Ishikawa (cell line): ENCODE measurements at regions not wholly inside any gene's neighbourhood (a gene's known extent, or its start where the extent isn't known, plus 50 kb on each side); places are given as distances from the start of the nearest gene placed in this dataset.

Source experiments
- CEBPB ChIP-seq: IDR thresholded peaks from 2 replicates; pipeline ENCODE4 v1.6.1; 2012
- EGR1 ChIP-seq: IDR thresholded peaks from 2 replicates; pipeline ENCODE4 v1.6.1; 2012
- EP300 ChIP-seq: IDR thresholded peaks from 2 replicates; pipeline ENCODE4 v1.6.1; 2012; ENCODE audit warnings: borderline replicate concordance
- FOXM1 ChIP-seq: IDR thresholded peaks from 2 replicates; pipeline ENCODE4 v1.6.1; 2012; ENCODE audit warnings: low read depth, borderline replicate concordance
- RAD21 ChIP-seq: IDR thresholded peaks from 2 replicates; pipeline ENCODE4 v1.6.1; 2012; ENCODE audit warnings: low read depth
- TAF1 ChIP-seq: IDR thresholded peaks from 2 replicates; pipeline ENCODE4 v1.6.1; 2012; ENCODE audit warnings: low read depth, mild to moderate bottlenecking
- TCF12 ChIP-seq: IDR thresholded peaks from 2 replicates; pipeline ENCODE4 v1.6.1; 2012; ENCODE audit warnings: low read depth
- YY1 ChIP-seq: IDR thresholded peaks from 2 replicates; pipeline ENCODE4 v1.6.1; 2012; ENCODE audit warnings: low read depth
- ZBTB7A ChIP-seq: IDR thresholded peaks from 2 replicates; pipeline ENCODE4 v1.6.1; 2012; ENCODE audit warnings: low read depth
- TF ChIP-seq, protein P1 (sequence below): IDR thresholded peaks from 2 replicates; pipeline ENCODE4 v1.6.1; 2012; ENCODE audit warnings: low read depth, mild to moderate bottlenecking
- TF ChIP-seq, protein P2 (sequence below): IDR thresholded peaks from 2 replicates; pipeline ENCODE4 v1.6.1; 2012

DNA sequence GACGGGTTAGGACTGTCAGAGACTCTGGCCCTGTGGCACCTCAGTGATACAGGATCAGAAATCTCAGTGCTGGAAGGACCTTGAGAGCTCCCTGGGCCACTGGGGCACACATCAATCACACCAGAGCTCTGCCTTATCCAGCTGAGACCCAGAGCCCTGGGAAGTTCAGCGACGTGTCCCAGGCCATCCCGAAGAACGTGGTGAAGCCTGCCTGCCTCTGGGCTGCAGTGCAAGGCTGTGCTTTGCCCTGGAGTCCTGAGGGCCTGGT is 79.8 kb upstream of the MGMT start:
- TF ChIP-seq CEBPB (no peak), RAD21 (no peak), EGR1 (no peak), FOXM1 (no peak), EP300 (no peak), TAF1 (no peak), YY1 (no peak), ZBTB7A (no peak), TCF12 (no peak)
- TF ChIP-seq, protein P1, sequence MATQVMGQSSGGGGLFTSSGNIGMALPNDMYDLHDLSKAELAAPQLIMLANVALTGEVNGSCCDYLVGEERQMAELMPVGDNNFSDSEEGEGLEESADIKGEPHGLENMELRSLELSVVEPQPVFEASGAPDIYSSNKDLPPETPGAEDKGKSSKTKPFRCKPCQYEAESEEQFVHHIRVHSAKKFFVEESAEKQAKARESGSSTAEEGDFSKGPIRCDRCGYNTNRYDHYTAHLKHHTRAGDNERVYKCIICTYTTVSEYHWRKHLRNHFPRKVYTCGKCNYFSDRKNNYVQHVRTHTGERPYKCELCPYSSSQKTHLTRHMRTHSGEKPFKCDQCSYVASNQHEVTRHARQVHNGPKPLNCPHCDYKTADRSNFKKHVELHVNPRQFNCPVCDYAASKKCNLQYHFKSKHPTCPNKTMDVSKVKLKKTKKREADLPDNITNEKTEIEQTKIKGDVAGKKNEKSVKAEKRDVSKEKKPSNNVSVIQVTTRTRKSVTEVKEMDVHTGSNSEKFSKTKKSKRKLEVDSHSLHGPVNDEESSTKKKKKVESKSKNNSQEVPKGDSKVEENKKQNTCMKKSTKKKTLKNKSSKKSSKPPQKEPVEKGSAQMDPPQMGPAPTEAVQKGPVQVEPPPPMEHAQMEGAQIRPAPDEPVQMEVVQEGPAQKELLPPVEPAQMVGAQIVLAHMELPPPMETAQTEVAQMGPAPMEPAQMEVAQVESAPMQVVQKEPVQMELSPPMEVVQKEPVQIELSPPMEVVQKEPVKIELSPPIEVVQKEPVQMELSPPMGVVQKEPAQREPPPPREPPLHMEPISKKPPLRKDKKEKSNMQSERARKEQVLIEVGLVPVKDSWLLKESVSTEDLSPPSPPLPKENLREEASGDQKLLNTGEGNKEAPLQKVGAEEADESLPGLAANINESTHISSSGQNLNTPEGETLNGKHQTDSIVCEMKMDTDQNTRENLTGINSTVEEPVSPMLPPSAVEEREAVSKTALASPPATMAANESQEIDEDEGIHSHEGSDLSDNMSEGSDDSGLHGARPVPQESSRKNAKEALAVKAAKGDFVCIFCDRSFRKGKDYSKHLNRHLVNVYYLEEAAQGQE, result no peak
- TF ChIP-seq, protein P2, sequence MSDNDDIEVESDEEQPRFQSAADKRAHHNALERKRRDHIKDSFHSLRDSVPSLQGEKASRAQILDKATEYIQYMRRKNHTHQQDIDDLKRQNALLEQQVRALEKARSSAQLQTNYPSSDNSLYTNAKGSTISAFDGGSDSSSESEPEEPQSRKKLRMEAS, result no peak
